Caco-2 (cell line): ENCODE measurements at regions not wholly inside any gene's neighbourhood (a gene's known extent, or its start where the extent isn't known, plus 50 kb on each side); places are given as distances from the start of the nearest gene placed in this dataset.

ENCODE experiments used
- BruUV-seq: library from RNA; stranded (reverse); fragments of 400-500 nt; replicated peaks from 2 replicates; lab custom pipeline; 2021; lab: Mats Ljungman, UMichigan
- CTCF ChIA-PET: fragments of 300-600 bp; sonication (Branson Sonifier 250); formaldehyde crosslinking; loops from one replicate; lab custom pipeline; 2022; ENCODE audit warnings: antibody characterized with exemption; lab: Charles Lee
- POLR2A ChIA-PET: fragments of 300-600 bp; sonication (Branson Sonifier 250); formaldehyde crosslinking; loops from one replicate; lab custom pipeline; 2022; ENCODE audit warnings: antibody characterized with exemption; lab: Charles Lee
- DNase-seq, 2 experiments: peaks; one replicate each; pipeline versions ENCODE4 v3.0.0 to v3.0.0-alpha.2; 2020 to 2022
- H3K27me3 ChIP-seq: replicated peaks from 2 replicates; pipeline ENCODE4 v1.6.0; 2011; ENCODE audit warnings: low read length; ENCODE audit not compliant: control insufficient read depth, insufficient read depth
- H3K36me3 ChIP-seq: 2 replicates; pipeline ENCODE4 v1.5.1; 2011; ENCODE audit warnings: low read length; ENCODE audit not compliant: control insufficient read depth, insufficient read depth
- H3K4me1 ChIP-seq: fragments of 250-450 bp; sonication (Bioruptor Pico); 2 replicates; pipeline ENCODE4 v1.5.1; 2020; ENCODE audit warnings: mild to moderate bottlenecking
- H3K4me3 ChIP-seq: 2 replicates; pipeline ENCODE4 v1.5.1; 2011; ENCODE audit warnings: low read depth, mild to moderate bottlenecking, control low read depth, low read length
- H3K9me3 ChIP-seq: fragments of 250-450 bp; sonication (Bioruptor Pico); 2 replicates; pipeline ENCODE4 v1.5.1; 2020; ENCODE audit warnings: mild to moderate bottlenecking, moderate library complexity
- H3K27ac Mint-ChIP-seq: one replicate; pipeline ENCODE4 v1.8.0; 2022; ENCODE audit warnings: mixed read lengths; ENCODE audit not compliant: unreplicated experiment
- H3K27me3 Mint-ChIP-seq: one replicate; pipeline ENCODE4 v1.8.0; 2022; ENCODE audit warnings: mixed read lengths; ENCODE audit not compliant: insufficient read depth, unreplicated experiment
- H3K36me3 Mint-ChIP-seq: one replicate; pipeline ENCODE4 v1.8.0; 2022; ENCODE audit warnings: mild to moderate bottlenecking, mixed read lengths; ENCODE audit not compliant: insufficient read depth, unreplicated experiment
- H3K4me1 Mint-ChIP-seq: one replicate; pipeline ENCODE4 v1.8.0; 2022; ENCODE audit warnings: low read depth, mixed read lengths; ENCODE audit not compliant: unreplicated experiment
- H3K4me3 Mint-ChIP-seq: one replicate; pipeline ENCODE4 v1.8.0; 2022; ENCODE audit warnings: mild to moderate bottlenecking, moderate library complexity, mixed read lengths; ENCODE audit not compliant: unreplicated experiment
- H3K9me3 Mint-ChIP-seq: one replicate; pipeline ENCODE4 v1.8.0; 2022; ENCODE audit warnings: mixed read lengths; ENCODE audit not compliant: unreplicated experiment
- intact Hi-C: fragments of 100-400 bp; cut with micrococcal nuclease; formaldehyde crosslinking; loops from one replicate; pipeline ENCODE4 v1.10.0; 2022; ENCODE audit not compliant: unreplicated experiment
- TF ChIP-seq, protein P1 (sequence below), 2 experiments: fragments of 200-600 bp in 1 of 2; IDR thresholded peaks; 1 replicate in 1 of 2; 2 replicates in 1 of 2; pipeline versions ENCODE4 v1.5.1 to v1.8.0; 2011 to 2022; ENCODE audit warnings: antibody characterized with exemption in 1 of 2, control low read depth in 1 of 2, inconsistent platforms in 1 of 2, low read depth in 1 of 2, low read length in 1 of 2, mild to moderate bottlenecking in 1 of 2, moderate library complexity in 1 of 2; ENCODE audit not compliant: insufficient read depth in 1 of 2, severe bottlenecking in 1 of 2, unreplicated experiment in 1 of 2

DNA sequence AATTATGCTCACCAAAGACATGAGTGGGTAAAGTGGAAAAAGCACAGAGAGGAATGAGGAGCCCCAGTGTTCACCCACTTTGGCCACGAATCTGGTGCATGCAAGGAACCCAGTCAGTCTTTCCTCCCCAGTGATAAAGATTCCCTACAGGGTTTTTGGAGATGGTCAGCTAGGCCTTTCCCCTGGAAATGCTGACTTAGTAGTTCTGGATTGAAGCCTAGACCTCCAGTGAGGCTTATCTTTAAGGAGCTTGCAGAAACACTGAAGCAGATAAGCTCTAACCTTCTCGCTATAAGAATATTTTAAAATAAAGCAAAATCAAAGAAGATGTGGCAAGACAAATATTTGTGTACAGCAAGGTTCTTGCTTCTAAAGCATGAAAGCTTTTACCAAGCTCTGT lies 178.3 kb upstream of the CCDC68 start:
- Mint-ChIP-seq H3K27ac (no peak overlapping the region), H3K4me3 (no peak overlapping the region), H3K9me3 (no peaks in the 10 kb centered on the region), H3K4me1 (peaks cover 6% of the 10 kb centered on the region), H3K36me3 (no peaks in the 10 kb centered on the region), H3K27me3 (no peaks in the 10 kb centered on the region)
- Histone ChIP-seq H3K9me3 (no peaks in the 10 kb centered on the region), H3K36me3 (no peaks in the 10 kb centered on the region), H3K4me1 (no peaks in the 10 kb centered on the region), H3K4me3 (no peak overlapping the region), H3K27me3 (no peaks in the 10 kb centered on the region)
- TF ChIP-seq, protein P1, sequence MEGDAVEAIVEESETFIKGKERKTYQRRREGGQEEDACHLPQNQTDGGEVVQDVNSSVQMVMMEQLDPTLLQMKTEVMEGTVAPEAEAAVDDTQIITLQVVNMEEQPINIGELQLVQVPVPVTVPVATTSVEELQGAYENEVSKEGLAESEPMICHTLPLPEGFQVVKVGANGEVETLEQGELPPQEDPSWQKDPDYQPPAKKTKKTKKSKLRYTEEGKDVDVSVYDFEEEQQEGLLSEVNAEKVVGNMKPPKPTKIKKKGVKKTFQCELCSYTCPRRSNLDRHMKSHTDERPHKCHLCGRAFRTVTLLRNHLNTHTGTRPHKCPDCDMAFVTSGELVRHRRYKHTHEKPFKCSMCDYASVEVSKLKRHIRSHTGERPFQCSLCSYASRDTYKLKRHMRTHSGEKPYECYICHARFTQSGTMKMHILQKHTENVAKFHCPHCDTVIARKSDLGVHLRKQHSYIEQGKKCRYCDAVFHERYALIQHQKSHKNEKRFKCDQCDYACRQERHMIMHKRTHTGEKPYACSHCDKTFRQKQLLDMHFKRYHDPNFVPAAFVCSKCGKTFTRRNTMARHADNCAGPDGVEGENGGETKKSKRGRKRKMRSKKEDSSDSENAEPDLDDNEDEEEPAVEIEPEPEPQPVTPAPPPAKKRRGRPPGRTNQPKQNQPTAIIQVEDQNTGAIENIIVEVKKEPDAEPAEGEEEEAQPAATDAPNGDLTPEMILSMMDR (IDR thresholded peaks at IDR 0.05; ENCODE audit: insufficient read depth in 1 of 2, low read depth in 1 of 2, low read length in 1 of 2, severe bottlenecking in 1 of 2, unreplicated experiment in 1 of 2) = no peak
- BruUV-seq = no TSS peak
- POLR2A ChIA-PET = no interaction called here
- CTCF ChIA-PET = no interaction called here
- no peak for DNase-seq
- intact Hi-C loops = no loop called here

DNA sequence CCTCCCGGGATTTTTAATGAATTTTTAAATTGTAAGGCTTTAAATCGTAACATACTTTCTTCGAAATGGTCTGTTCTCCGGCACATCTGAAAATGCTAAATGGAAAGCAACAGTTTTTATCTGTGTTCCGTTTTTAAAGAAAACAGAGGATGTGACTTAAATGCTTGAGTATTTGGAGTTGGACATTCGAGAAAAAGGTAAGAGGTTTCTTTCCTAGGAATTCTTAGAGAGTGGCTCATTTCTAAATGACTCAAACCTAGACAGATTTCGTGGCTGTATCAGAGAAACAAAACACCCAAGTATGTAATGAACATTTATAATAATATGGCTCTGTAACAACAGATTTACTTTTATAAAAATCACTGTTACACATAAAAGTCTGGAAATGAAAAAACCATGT lies 177.6 kb upstream of the CCDC68 start:
- peaks cover 6% of the 10 kb centered on the region for H3K4me1 Mint-ChIP-seq
- TF ChIP-seq, protein P1 (IDR thresholded peaks at IDR 0.05; ENCODE audit: insufficient read depth in 1 of 2, low read depth in 1 of 2, low read length in 1 of 2, severe bottlenecking in 1 of 2, unreplicated experiment in 1 of 2) = no peak
- no peaks in the 10 kb centered on the region for H3K9me3 Mint-ChIP-seq
- intact Hi-C loops = no loop called here
- POLR2A ChIA-PET = no interaction called here
- BruUV-seq = no TSS peak
- no peaks in the 10 kb centered on the region for H3K36me3 ChIP-seq
- H3K27me3 ChIP-seq = no peaks in the 10 kb centered on the region
- CTCF ChIA-PET = no interaction called here
- H3K4me3 Mint-ChIP-seq = no peak overlapping the region
- H3K36me3 Mint-ChIP-seq = no peaks in the 10 kb centered on the region
- no peak for DNase-seq
- H3K27ac Mint-ChIP-seq = no peak overlapping the region
- no peaks in the 10 kb centered on the region for H3K4me1 ChIP-seq
- no peaks in the 10 kb centered on the region for H3K27me3 Mint-ChIP-seq
- H3K9me3 ChIP-seq = no peaks in the 10 kb centered on the region
- H3K4me3 ChIP-seq = no peak overlapping the region

DNA sequence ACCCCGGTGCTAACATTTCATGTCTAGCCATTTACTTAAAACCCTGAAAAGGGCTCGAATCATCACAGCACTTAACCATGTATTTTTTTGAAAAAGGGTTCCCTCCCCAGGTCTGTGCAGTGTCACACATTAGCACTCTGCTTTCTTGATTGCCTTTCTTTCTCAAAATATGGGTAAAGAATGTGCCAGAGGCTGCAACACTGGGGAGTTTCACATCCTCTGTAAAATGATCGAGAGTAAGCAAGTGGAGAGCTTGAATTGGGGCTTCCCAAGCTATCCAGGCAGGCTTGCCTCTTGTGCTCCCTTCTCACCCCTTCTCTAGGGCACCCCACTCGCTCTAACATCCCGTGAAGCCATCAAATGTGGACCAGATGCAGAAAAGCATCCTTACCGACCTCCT lies 177.0 kb upstream of the CCDC68 start:
- no TSS peak for BruUV-seq
- Mint-ChIP-seq H3K27me3 (no peaks in the 10 kb centered on the region), H3K36me3 (no peaks in the 10 kb centered on the region), H3K9me3 (no peaks in the 10 kb centered on the region), H3K4me1 (peaks cover 6% of the 10 kb centered on the region), H3K27ac (no peak overlapping the region), H3K4me3 (no peak overlapping the region)
- TF ChIP-seq, protein P1 (IDR thresholded peaks at IDR 0.05; ENCODE audit: insufficient read depth in 1 of 2, low read depth in 1 of 2, low read length in 1 of 2, severe bottlenecking in 1 of 2, unreplicated experiment in 1 of 2) = no peak
- POLR2A ChIA-PET = no interaction called here
- Histone ChIP-seq H3K4me1 (no peaks in the 10 kb centered on the region), H3K9me3 (no peaks in the 10 kb centered on the region), H3K4me3 (no peak overlapping the region), H3K27me3 (no peaks in the 10 kb centered on the region), H3K36me3 (no peaks in the 10 kb centered on the region)
- DNase-seq = no peak
- intact Hi-C loops = no loop called here
- CTCF ChIA-PET = no interaction called here
